ENCODE measurements at regions not wholly inside any gene's neighbourhood (a gene's known extent, or its start where the extent isn't known, plus 50 kb on each side); places are given as distances from the start of the nearest gene placed in this dataset.

- H3K9me3 ChIP-seq = no peaks in the 10 kb centered on the region
- no peaks in the 10 kb centered on the region for H3K27me3 ChIP-seq
- H3K36me3 ChIP-seq = no peaks in the 10 kb centered on the region
- WGBS, 2 donors (ENCODE audit: low coverage in 1 of 2) = 48 to 72% methylated on average over 3 to 6 of the region's 8 CpGs
- H3K27ac ChIP-seq = no peak overlapping the region
- H3K4me1 ChIP-seq = no peaks in the 10 kb centered on the region
- TF ChIP-seq POLR2A (IDR thresholded peaks at IDR 0.05) (no peak), EP300 (IDR thresholded peaks at IDR 0.05) (no peak), CTCF (IDR thresholded peaks at IDR 0.05) (no peak), POLR2AphosphoS5 (IDR thresholded peaks at IDR 0.05) (no peak)
- no peak overlapping the region for H3K4me3 ChIP-seq
- no peak for ATAC-seq
These were observed 68.6 kb upstream of the HDDC2 start for GRCh38 chr6:125370343-125370742.

- Histone ChIP-seq H3K36me3 (no peaks in the 10 kb centered on the region), H3K4me3 (no peak overlapping the region), H3K27ac (no peak overlapping the region), H3K27me3 (no peaks in the 10 kb centered on the region), H3K4me1 (no peaks in the 10 kb centered on the region), H3K9me3 (no peaks in the 10 kb centered on the region)
- WGBS, 2 donors (ENCODE audit: low coverage in 1 of 2) = 90 to 95% methylated on average over 2 of the region's 2 CpGs
- no peak for ATAC-seq
- TF ChIP-seq EP300 (IDR thresholded peaks at IDR 0.05) (no peak), POLR2A (IDR thresholded peaks at IDR 0.05) (no peak), POLR2AphosphoS5 (IDR thresholded peaks at IDR 0.05) (no peak), CTCF (IDR thresholded peaks at IDR 0.05) (no peak)
These were observed 73.2 kb upstream of the HDDC2 start for GRCh38 chr6:125375013-125375412.

GRCh38 chr6:125375821-125376220, 74.1 kb upstream of the HDDC2 start:
- ATAC-seq = no peak
- TF ChIP-seq CTCF (IDR thresholded peaks at IDR 0.05) = no peak
- TF ChIP-seq POLR2A (IDR thresholded peaks at IDR 0.05) = no peak
- TF ChIP-seq POLR2AphosphoS5 (IDR thresholded peaks at IDR 0.05) = no peak
- TF ChIP-seq EP300 (IDR thresholded peaks at IDR 0.05) = no peak

GRCh38 chr6:125377621-125378020, 75.9 kb upstream of the HDDC2 start:
- 65 to 68% methylated on average over 2 to 5 of the region's 5 CpGs for WGBS, 2 donors (ENCODE audit: low coverage in 1 of 2)
- H3K4me3 ChIP-seq = no peak overlapping the region
- H3K36me3 ChIP-seq = no peaks in the 10 kb centered on the region
- no peak overlapping the region for H3K27ac ChIP-seq
- no peaks in the 10 kb centered on the region for H3K4me1 ChIP-seq
- no peaks in the 10 kb centered on the region for H3K9me3 ChIP-seq
- H3K27me3 ChIP-seq = no peaks in the 10 kb centered on the region
- ATAC-seq = no peak
- TF ChIP-seq EP300 (IDR thresholded peaks at IDR 0.05) = no peak
- no peak for TF ChIP-seq POLR2A (IDR thresholded peaks at IDR 0.05)
- TF ChIP-seq POLR2AphosphoS5 (IDR thresholded peaks at IDR 0.05) = no peak
- TF ChIP-seq CTCF (IDR thresholded peaks at IDR 0.05) = no peak

More at GRCh38 chr6:125375821-125376220, 74.1 kb upstream of the HDDC2 start:
- Histone ChIP-seq H3K4me3 (no peak overlapping the region), H3K27me3 (no peaks in the 10 kb centered on the region), H3K27ac (no peak overlapping the region), H3K4me1 (no peaks in the 10 kb centered on the region), H3K9me3 (no peaks in the 10 kb centered on the region), H3K36me3 (no peaks in the 10 kb centered on the region)

DNA sequence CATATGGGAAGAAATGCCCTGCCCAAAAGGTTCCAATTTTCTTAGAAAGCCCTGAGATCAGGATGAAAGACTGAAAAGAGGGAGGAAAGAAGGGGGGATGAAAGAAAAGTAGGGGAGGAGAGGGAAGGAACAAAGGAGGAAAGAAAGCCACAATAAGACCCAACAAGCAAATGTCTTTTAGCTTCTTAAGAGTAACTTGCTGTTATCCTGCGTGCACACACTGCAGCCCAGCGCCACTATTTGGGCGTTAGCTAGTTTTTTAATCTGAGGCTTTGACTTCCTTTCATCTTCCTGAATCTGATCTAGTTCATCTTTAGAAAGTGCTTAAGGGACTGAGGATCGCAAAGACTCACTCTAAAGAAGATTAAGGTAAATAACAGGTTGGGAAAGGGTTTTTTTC, 77.4 kb upstream of the HDDC2 start:
- Histone ChIP-seq H3K4me1 (no peaks in the 10 kb centered on the region), H3K27ac (no peak overlapping the region), H3K4me3 (no peak overlapping the region), H3K36me3 (no peaks in the 10 kb centered on the region), H3K9me3 (no peaks in the 10 kb centered on the region), H3K27me3 (no peaks in the 10 kb centered on the region)
- no peak for ATAC-seq
- 56 to 69% methylated on average over 4 of the region's 4 CpGs for WGBS, 2 donors (ENCODE audit: low coverage in 1 of 2)
- TF ChIP-seq POLR2AphosphoS5 (IDR thresholded peaks at IDR 0.05) (no peak), EP300 (IDR thresholded peaks at IDR 0.05) (no peak), CTCF (IDR thresholded peaks at IDR 0.05) (no peak), POLR2A (IDR thresholded peaks at IDR 0.05) (no peak)
